HCT116 (cell line): ENCODE measurements at regions not wholly inside any gene's neighbourhood (a gene's known extent, or its start where the extent isn't known, plus 50 kb on each side); places are given as distances from the start of the nearest gene placed in this dataset.

ENCODE experiments used
- ATAC-seq: fragments of 200-7000 bp; cut with Tn5 transposase; 2 replicates; pipeline ENCODE4 v1.9.1; 2020; ENCODE audit warnings: mild to moderate bottlenecking, moderate library complexity
- BruUV-seq: library from RNA; stranded (reverse); fragments of 400-500 nt; replicated peaks from 2 replicates; lab custom pipeline; 2021; lab: Mats Ljungman, UMichigan
- CTCF ChIA-PET: fragments of 300-600 bp; sonication (Branson Sonifier 250); formaldehyde crosslinking; loops from one replicate; lab custom pipeline; 2021; ENCODE audit warnings: antibody characterized with exemption; lab: Charles Lee
- POLR2A ChIA-PET: fragments of 300-600, 350-600 bp; sonication (Branson Sonifier 250); formaldehyde crosslinking; loops from one replicate; lab custom pipeline; 2021; ENCODE audit warnings: antibody characterized with exemption; lab: Charles Lee
- RAD21 ChIA-PET, 2 experiments: fragments of 300-600 bp; sonication (Branson Sonifier 250); formaldehyde crosslinking; loops; one replicate each; lab custom pipeline; 2023; ENCODE audit warnings: low total read pairs in 2 of 2; ENCODE audit not compliant: uncharacterized antibody in 2 of 2, unreplicated experiment in 2 of 2, low non-redundant PET in 1 of 2; lab: Charles Lee
- DNase-seq: peaks from one replicate; pipeline ENCODE4 v3.0.0-alpha.2; 2010; ENCODE audit warnings: low read depth, low spot score
- H2AFZ ChIP-seq: fragments of 200-600 bp; shearing (Covaris generic), sonication (generic); 2 replicates; pipeline ENCODE4 v1.6.1; 2017; ENCODE audit warnings: low read depth, mixed run types, mixed read lengths, antibody characterized with exemption, low read length; ENCODE audit not compliant: poor library complexity, severe bottlenecking
- H3K27ac ChIP-seq: 2 replicates; pipeline ENCODE4 v1.5.1; 2012; ENCODE audit warnings: low read depth, low read length
- H3K27me3 ChIP-seq: fragments of 200-600 bp; sonication (generic); 2 replicates; pipeline ENCODE4 v1.6.1; 2016; ENCODE audit warnings: mixed run types, low read length, mixed read lengths; ENCODE audit not compliant: insufficient read depth
- H3K36me3 ChIP-seq, 2 experiments: fragments of 200-500 bp in 1 of 2; fragments of 200-600 bp in 1 of 2; sonication (Bioruptor generic) in 1 of 2; sonication (generic) in 1 of 2; 2 replicates each; pipeline versions ENCODE4 v1.5.1 to v1.6.1; 2014 to 2016; ENCODE audit warnings: low read length in 2 of 2, inconsistent platforms in 1 of 2, mixed read lengths in 1 of 2, mixed run types in 1 of 2; ENCODE audit not compliant: insufficient read depth in 2 of 2, control insufficient read depth in 1 of 2
- H3K4me1 ChIP-seq, 2 experiments: fragments of 200-600 bp in 1 of 2; sonication (generic) in 1 of 2; 2 replicates each; pipeline versions ENCODE4 v1.5.1 to v1.6.1; 2012 to 2017; ENCODE audit warnings: low read length in 2 of 2, inconsistent platforms in 1 of 2, mild to moderate bottlenecking in 1 of 2, mixed read lengths in 1 of 2, mixed run types in 1 of 2, moderate library complexity in 1 of 2; ENCODE audit not compliant: insufficient read depth in 2 of 2, control insufficient read depth in 1 of 2
- H3K4me2 ChIP-seq: fragments of 200-600 bp; sonication (generic); 2 replicates; pipeline ENCODE4 v1.6.1; 2017; ENCODE audit warnings: mixed run types, low read length, mixed read lengths
- H3K4me3 ChIP-seq, 2 experiments: fragments of 200-600 bp in 1 of 2; sonication (generic) in 1 of 2; replicated peaks in 1 of 2; 2 replicates each; pipeline ENCODE4 v1.5.1; 2011 to 2016; ENCODE audit warnings: low read length in 2 of 2, control low read depth in 1 of 2, low read depth in 1 of 2, mild to moderate bottlenecking in 1 of 2, mixed read lengths in 1 of 2, mixed run types in 1 of 2
- H3K79me2 ChIP-seq: fragments of 200-600 bp; sonication (generic); 2 replicates; pipeline ENCODE4 v1.6.1; 2017; ENCODE audit warnings: mild to moderate bottlenecking, mixed run types, low read length, moderate library complexity, mixed read lengths; ENCODE audit not compliant: insufficient read depth
- H3K9ac ChIP-seq: fragments of 200-600 bp; sonication (generic); 2 replicates; pipeline ENCODE4 v1.6.1; 2016; ENCODE audit warnings: low read length, mixed read lengths
- H3K9me2 ChIP-seq: fragments of 200-600 bp; sonication (generic), shearing (Covaris generic); 2 replicates; pipeline ENCODE4 v1.6.1; 2017; ENCODE audit warnings: mixed run types, mild to moderate bottlenecking, moderate library complexity; ENCODE audit not compliant: insufficient read depth
- H3K9me3 ChIP-seq, 2 experiments: fragments of 200-500 bp in 1 of 2; fragments of 200-600 bp in 1 of 2; sonication (Bioruptor generic) in 1 of 2; sonication (generic) in 1 of 2; 2 replicates each; pipeline ENCODE4 v1.6.1; 2014 to 2017; ENCODE audit warnings: low read length in 2 of 2, mixed read lengths in 2 of 2, inconsistent platforms in 1 of 2, low read depth in 1 of 2, mild to moderate bottlenecking in 1 of 2, mixed run types in 1 of 2, moderate library complexity in 1 of 2; ENCODE audit not compliant: control insufficient read depth in 1 of 2, insufficient read depth in 1 of 2
- H4K20me1 ChIP-seq: fragments of 200-600 bp; sonication (generic), shearing (Covaris generic); 2 replicates; pipeline ENCODE4 v1.6.1; 2017; ENCODE audit warnings: mixed run types, mild to moderate bottlenecking, moderate library complexity; ENCODE audit not compliant: insufficient read depth
- CBX3 ChIP-seq: IDR thresholded peaks from 2 replicates; pipeline ENCODE4 v1.6.1; 2012; ENCODE audit warnings: low read depth
- CEBPB ChIP-seq: IDR thresholded peaks from 2 replicates; pipeline ENCODE4 v1.6.1; 2012; ENCODE audit warnings: low read depth
- EGR1 ChIP-seq: IDR thresholded peaks from 2 replicates; pipeline ENCODE4 v1.6.1; 2012; ENCODE audit warnings: low read depth
- ELF1 ChIP-seq: IDR thresholded peaks from 2 replicates; pipeline ENCODE4 v1.6.1; 2012; ENCODE audit warnings: low read depth, borderline replicate concordance
- EZH2 ChIP-seq: fragments of 200-600 bp; sonication (generic); IDR thresholded peaks from 2 replicates; pipeline ENCODE4 v1.6.1; 2017; ENCODE audit warnings: antibody characterized with exemption, mixed run types
- JUND ChIP-seq: IDR thresholded peaks from 2 replicates; pipeline ENCODE4 v1.6.1; 2012
- RAD21 ChIP-seq: IDR thresholded peaks from 2 replicates; pipeline ENCODE4 v1.6.1; 2012; ENCODE audit warnings: low read depth, mild to moderate bottlenecking
- SIN3A ChIP-seq: IDR thresholded peaks from 2 replicates; pipeline ENCODE4 v1.6.1; 2012; ENCODE audit warnings: low read depth
- SRF ChIP-seq: IDR thresholded peaks from 2 replicates; pipeline ENCODE4 v1.6.1; 2012; ENCODE audit warnings: low read depth
- TCF7L2 ChIP-seq: IDR thresholded peaks from 2 replicates; pipeline ENCODE4 v1.7.0; 2011; ENCODE audit warnings: borderline replicate concordance, inconsistent platforms; ENCODE audit not compliant: insufficient read depth, insufficient read length; ENCODE audit errors: extremely low read depth
- intact Hi-C: fragments of 100-400 bp; cut with micrococcal nuclease; formaldehyde crosslinking; loops from 2 replicates; pipeline ENCODE4 v1.10.0; 2022
- TF ChIP-seq, protein P1 (sequence below), 3 experiments: fragments of 200-600 bp in 1 of 3; sonication (generic) in 1 of 3; IDR thresholded peaks in 2 of 3; conservative IDR thresholded peaks in 1 of 3; 2 replicates each; pipeline ENCODE4 v1.5.1; 2012 to 2017; ENCODE audit warnings: low read depth in 2 of 3, low read length in 2 of 3, antibody characterized with exemption in 1 of 3, borderline replicate concordance in 1 of 3, control low read depth in 1 of 3, mild to moderate bottlenecking in 1 of 3, mixed read lengths in 1 of 3, mixed run types in 1 of 3, moderate library complexity in 1 of 3; ENCODE audit not compliant: insufficient read depth in 1 of 3
- TF ChIP-seq, protein P2 (sequence below): IDR thresholded peaks from 2 replicates; pipeline ENCODE4 v1.6.1; 2011; ENCODE audit warnings: mild to moderate bottlenecking, low read length, moderate library complexity; ENCODE audit not compliant: insufficient replicate concordance; ENCODE audit errors: extremely low read depth

DNA sequence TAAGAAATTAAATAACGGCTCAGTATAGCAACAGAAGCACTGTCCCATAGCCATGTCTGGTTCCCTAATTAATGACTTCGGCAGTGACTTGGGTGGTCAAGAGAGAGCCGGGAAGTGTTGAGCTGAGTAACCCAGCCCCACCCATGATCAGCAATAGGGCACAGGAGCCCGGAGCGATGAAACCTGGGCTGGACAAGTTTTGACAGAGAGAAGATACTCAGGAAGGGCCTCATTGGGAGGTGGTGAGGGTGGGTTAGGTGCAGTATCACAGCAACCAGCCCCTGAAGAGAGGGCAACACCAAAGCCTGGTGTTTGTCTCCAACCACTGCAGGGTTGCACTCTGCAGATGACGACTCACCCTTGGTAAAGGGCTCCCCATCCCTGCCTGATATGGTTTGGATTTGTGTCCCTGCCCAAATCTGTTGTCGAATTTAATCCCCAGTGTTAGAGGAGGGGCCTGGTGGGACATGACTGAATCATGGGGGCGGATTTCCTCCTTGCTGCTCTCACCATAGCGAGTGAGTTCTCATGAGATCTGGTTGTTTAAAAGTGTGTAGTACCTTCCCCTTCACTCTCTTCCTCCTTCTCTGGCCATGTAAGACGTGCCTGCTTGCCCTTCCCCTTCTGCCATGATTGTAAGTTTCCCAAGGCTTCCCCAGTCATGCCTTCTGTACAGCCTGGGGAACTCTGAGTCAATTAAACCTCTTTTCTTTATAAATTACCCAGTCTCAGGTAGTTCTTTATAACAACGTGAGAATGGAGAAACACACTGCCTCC is 124.9 kb upstream of the MED13L start:
- CTCF ChIA-PET: no interaction called here
- no peak overlapping the region for H3K4me3 ChIP-seq
- H3K4me1 ChIP-seq: peaks cover 15 to 32% of the 10 kb centered on the region in 2 experiments
- no peak overlapping the region for H2AFZ ChIP-seq
- no peaks in the 10 kb centered on the region for H3K79me2 ChIP-seq
- no peak overlapping the region for H3K9ac ChIP-seq
- no peaks in the 10 kb centered on the region for H3K27me3 ChIP-seq
- no peak overlapping the region for H3K4me2 ChIP-seq
- no TSS peak for BruUV-seq
- no peak overlapping the region for H3K27ac ChIP-seq
- H4K20me1 ChIP-seq: no peaks in the 10 kb centered on the region
- H3K9me2 ChIP-seq: no peaks in the 10 kb centered on the region
- RAD21 ChIA-PET: no interaction called here
- DNase-seq (no peak), ATAC-seq (no peak)
- intact Hi-C loops: no loop called here
- no peak for TF ChIP-seq JUND
- TF ChIP-seq CBX3: no peak
- no peak for TF ChIP-seq RAD21
- no peak for TF ChIP-seq TCF7L2
- no peak for TF ChIP-seq CEBPB
- TF ChIP-seq ELF1: no peak
- no peak for TF ChIP-seq SRF
- TF ChIP-seq EZH2: no peak
- POLR2A ChIA-PET: no interaction called here
- no peaks in the 10 kb centered on the region for H3K36me3 ChIP-seq
- no peaks in the 10 kb centered on the region for H3K9me3 ChIP-seq

DNA sequence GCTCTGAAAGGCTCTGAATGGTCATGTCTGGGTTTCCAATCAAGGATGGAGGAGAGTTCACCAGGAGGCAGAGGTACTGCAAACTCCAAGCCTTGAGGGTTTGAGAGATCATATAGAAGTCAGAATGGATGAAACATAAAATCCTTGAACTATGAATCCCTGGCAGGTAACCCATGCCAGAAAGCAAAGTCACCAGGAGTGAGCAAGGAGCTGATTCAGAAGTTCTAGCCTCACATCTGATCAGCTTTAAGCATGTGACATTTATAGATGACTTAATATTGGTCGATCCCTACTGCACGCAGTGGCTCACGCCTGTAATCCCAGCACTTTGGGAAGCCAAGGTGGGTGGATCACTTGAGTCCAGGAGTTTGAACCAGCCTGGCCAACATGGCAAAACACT is 126.1 kb upstream of the MED13L start:
- H2AFZ ChIP-seq: no peak overlapping the region
- CTCF ChIA-PET: no interaction called here
- H3K4me2 ChIP-seq: no peak overlapping the region
- H3K27ac ChIP-seq: no peak overlapping the region
- H3K9me2 ChIP-seq: no peaks in the 10 kb centered on the region
- intact Hi-C loops: no loop called here
- H3K4me3 ChIP-seq: no peak overlapping the region
- no peaks in the 10 kb centered on the region for H3K36me3 ChIP-seq
- no peaks in the 10 kb centered on the region for H3K79me2 ChIP-seq
- no peaks in the 10 kb centered on the region for H4K20me1 ChIP-seq
- no peaks in the 10 kb centered on the region for H3K27me3 ChIP-seq
- RAD21 ChIA-PET: no interaction called here
- POLR2A ChIA-PET: no interaction called here
- H3K9me3 ChIP-seq: no peaks in the 10 kb centered on the region
- no TSS peak for BruUV-seq
- ATAC-seq: no peak
- H3K4me1 ChIP-seq: peaks cover 15 to 29% of the 10 kb centered on the region in 2 experiments
- no peak overlapping the region for H3K9ac ChIP-seq
- no peak for DNase-seq
- TF ChIP-seq TCF7L2: no peak
- TF ChIP-seq SIN3A: no peak
- TF ChIP-seq RAD21: no peak
- TF ChIP-seq, protein P1, sequence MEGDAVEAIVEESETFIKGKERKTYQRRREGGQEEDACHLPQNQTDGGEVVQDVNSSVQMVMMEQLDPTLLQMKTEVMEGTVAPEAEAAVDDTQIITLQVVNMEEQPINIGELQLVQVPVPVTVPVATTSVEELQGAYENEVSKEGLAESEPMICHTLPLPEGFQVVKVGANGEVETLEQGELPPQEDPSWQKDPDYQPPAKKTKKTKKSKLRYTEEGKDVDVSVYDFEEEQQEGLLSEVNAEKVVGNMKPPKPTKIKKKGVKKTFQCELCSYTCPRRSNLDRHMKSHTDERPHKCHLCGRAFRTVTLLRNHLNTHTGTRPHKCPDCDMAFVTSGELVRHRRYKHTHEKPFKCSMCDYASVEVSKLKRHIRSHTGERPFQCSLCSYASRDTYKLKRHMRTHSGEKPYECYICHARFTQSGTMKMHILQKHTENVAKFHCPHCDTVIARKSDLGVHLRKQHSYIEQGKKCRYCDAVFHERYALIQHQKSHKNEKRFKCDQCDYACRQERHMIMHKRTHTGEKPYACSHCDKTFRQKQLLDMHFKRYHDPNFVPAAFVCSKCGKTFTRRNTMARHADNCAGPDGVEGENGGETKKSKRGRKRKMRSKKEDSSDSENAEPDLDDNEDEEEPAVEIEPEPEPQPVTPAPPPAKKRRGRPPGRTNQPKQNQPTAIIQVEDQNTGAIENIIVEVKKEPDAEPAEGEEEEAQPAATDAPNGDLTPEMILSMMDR (IDR thresholded peaks at IDR 0.05 in 2 of 3, conservative IDR thresholded peaks at IDR 0.05 in 1 of 3; ENCODE audit: borderline replicate concordance in 1 of 3, insufficient read depth in 1 of 3, low read depth in 2 of 3, low read length in 2 of 3): no peak
- TF ChIP-seq, protein P2, sequence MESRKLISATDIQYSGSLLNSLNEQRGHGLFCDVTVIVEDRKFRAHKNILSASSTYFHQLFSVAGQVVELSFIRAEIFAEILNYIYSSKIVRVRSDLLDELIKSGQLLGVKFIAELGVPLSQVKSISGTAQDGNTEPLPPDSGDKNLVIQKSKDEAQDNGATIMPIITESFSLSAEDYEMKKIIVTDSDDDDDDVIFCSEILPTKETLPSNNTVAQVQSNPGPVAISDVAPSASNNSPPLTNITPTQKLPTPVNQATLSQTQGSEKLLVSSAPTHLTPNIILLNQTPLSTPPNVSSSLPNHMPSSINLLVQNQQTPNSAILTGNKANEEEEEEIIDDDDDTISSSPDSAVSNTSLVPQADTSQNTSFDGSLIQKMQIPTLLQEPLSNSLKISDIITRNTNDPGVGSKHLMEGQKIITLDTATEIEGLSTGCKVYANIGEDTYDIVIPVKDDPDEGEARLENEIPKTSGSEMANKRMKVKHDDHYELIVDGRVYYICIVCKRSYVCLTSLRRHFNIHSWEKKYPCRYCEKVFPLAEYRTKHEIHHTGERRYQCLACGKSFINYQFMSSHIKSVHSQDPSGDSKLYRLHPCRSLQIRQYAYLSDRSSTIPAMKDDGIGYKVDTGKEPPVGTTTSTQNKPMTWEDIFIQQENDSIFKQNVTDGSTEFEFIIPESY: no peak
- TF ChIP-seq SRF: no peak
- TF ChIP-seq EGR1: no peak
